ENCODE measurements at regions not wholly inside any gene's neighbourhood (a gene's known extent, or its start where the extent isn't known, plus 50 kb on each side); places are given as distances from the start of the nearest gene placed in this dataset.
"Not testable (repeated sequence)": the region's sequence is repeated elsewhere in the genome, so short reads cannot be mapped to it uniquely, and the experiment has no call there.

DNA sequence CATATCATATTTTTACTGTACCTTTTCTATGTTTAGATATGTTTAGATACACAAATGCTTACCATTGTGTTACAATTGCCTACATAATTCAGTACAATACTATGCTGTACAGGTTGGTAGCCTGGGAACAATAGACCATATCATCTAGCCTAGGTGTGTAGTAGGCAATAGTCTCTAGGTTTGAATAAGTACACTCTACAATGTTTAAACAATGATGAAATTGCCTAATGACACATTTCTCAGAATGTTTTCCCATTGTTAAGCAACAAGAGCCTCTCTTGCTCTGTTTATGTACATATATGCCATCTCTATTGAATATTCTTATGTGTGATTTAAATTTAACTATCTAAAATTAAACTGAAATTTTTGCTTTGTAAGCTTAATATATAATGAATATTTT lies 209.6 kb upstream of the ST8SIA4 start:
- H3K27me3 ChIP-seq (ENCODE audit: insufficient read depth, low read length), result no peaks in the 10 kb centered on the region
- H3K4me1 ChIP-seq (ENCODE audit: insufficient read depth, low read length), result no peaks in the 10 kb centered on the region
- H3K4me3 ChIP-seq (ENCODE audit: low read length), result no peak overlapping the region
- no peaks in the 10 kb centered on the region for H3K9me3 ChIP-seq (ENCODE audit: low read depth, low read length)

DNA sequence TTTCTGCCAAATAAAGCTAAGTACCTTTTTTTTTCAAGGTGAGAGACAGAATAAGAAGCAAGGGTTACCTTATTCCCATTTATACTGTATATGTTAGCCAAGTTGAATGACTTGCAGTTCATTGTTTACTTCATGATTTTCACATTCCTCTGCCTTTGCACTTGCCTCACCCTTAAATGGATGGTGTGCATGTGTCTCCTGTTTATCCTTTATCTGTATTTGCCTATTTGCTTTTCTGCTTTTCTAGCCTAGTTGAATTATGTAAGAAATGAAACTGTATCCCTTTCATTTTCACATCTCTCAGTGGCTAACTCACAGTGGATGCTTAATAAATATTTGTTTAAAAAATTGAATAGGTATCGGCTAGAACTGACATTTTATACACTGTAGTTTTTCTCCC lies 200.8 kb upstream of the ST8SIA4 start:
- no peaks in the 10 kb centered on the region for H3K4me1 ChIP-seq (ENCODE audit: insufficient read depth, low read length)
- no peak overlapping the region for H3K4me3 ChIP-seq (ENCODE audit: low read length)
- no peaks in the 10 kb centered on the region for H3K27me3 ChIP-seq (ENCODE audit: insufficient read depth, low read length)
- H3K9me3 ChIP-seq (ENCODE audit: low read depth, low read length), result no peaks in the 10 kb centered on the region

DNA sequence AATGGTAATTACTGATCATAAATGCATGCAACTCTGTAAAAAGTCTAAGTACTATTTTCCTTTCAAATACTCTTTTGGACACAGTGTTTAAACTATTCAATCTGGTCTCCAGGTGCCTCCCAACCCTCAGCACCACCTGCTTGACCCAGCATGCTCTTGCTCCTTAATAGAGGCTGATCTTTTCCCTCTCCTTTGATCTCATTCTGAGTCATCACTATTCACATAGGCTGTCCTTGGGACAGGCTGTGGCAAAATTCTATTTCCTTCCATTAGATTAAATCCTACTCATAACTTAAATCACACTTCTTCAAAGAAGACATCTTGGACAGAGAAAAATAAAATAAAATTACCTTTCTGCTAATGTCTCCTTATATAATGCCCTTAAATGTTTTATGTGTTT lies 199.4 kb upstream of the ST8SIA4 start:
- Histone ChIP-seq H3K9me3 (ENCODE audit: low read depth, low read length) (no peaks in the 10 kb centered on the region), H3K4me1 (ENCODE audit: insufficient read depth, low read length) (no peaks in the 10 kb centered on the region), H3K27me3 (ENCODE audit: insufficient read depth, low read length) (no peaks in the 10 kb centered on the region), H3K4me3 (ENCODE audit: low read length) (no peak overlapping the region)

DNA sequence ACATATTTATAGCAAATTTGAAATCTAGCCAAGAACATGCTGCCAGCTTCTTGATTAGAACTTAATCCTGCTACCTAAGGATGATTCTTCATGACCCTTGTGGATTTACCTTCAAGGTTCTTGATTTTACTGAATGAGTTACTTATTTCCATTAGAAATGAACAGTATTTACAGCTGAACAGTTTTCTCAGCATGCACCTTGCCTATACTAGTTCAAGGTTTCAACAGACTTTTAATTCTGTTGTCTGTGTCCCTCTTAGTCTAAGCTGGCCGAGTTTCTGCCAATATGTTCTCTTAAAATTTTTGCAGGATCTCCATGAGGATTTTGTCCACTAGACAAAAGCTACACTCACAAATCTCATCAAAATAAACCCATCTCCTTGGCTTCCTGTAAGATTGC lies 188.8 kb upstream of the ST8SIA4 start:
- no peaks in the 10 kb centered on the region for H3K27me3 ChIP-seq (ENCODE audit: insufficient read depth, low read length)
- no peaks in the 10 kb centered on the region for H3K9me3 ChIP-seq (ENCODE audit: low read depth, low read length)
- no peak overlapping the region for H3K4me3 ChIP-seq (ENCODE audit: low read length)
- H3K4me1 ChIP-seq (ENCODE audit: insufficient read depth, low read length), result no peaks in the 10 kb centered on the region

DNA sequence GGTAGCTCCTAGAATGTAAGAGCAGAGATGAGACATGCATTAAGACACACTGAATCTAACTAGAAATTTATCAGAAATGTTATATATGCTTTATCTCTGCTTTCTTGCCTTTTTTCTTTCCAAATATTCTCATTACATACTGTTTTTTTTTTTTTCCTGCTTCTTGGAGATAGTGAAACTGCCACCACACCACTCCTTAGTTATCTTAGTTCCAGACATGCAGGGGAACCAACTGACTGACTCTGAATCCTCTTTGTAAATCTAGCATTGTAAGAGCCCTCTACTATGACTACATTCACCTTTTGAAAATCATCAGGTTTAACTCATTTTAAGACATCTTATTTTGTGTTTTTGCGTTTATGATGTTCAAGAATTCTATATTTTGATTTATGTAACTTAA lies 181.3 kb upstream of the ST8SIA4 start:
- Histone ChIP-seq H3K27me3 (ENCODE audit: insufficient read depth, low read length) (no peaks in the 10 kb centered on the region), H3K4me1 (ENCODE audit: insufficient read depth, low read length) (no peaks in the 10 kb centered on the region), H3K9me3 (ENCODE audit: low read depth, low read length) (no peaks in the 10 kb centered on the region), H3K4me3 (ENCODE audit: low read length) (no peak overlapping the region)

DNA sequence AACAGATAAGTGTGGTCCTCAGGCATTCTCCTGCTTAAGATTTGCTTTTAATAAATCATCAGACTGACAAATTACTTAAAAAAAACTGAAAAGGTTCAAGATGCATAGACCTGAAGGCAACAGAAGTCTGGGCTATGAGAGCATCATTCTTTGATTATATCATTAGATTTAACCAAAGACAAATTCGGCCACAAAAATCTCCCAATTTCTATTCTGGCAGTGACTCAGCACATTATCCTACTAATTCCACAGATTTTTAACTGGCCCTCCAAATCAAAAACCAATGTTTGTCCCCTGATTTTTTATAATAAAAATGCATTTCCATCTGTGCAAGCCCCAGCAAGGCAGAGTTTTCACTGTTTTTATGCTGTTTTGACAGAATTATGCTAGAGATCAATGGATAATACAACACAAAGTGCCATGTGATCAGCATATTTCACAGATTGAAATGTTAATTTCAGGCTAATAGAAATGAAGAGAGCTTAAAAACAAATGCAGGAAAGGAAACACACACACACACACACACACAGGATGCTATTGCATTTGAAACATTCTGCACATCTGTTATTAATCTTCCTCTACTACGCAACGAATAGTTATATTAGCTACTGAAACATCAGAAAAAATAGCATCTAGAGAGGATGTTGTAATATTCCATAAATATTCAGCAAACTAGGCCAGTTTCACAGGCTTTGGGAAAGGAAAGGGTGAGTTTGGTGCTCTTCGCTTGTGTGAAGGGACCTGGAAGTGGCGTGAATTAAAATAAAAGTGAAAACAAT lies 177.6 kb upstream of the ST8SIA4 start:
- no peaks in the 10 kb centered on the region for H3K27me3 ChIP-seq (ENCODE audit: insufficient read depth, low read length)
- H3K9me3 ChIP-seq (ENCODE audit: low read depth, low read length), result no peaks in the 10 kb centered on the region
- no peak overlapping the region for H3K4me3 ChIP-seq (ENCODE audit: low read length)
- H3K4me1 ChIP-seq (ENCODE audit: insufficient read depth, low read length), result no peaks in the 10 kb centered on the region

DNA sequence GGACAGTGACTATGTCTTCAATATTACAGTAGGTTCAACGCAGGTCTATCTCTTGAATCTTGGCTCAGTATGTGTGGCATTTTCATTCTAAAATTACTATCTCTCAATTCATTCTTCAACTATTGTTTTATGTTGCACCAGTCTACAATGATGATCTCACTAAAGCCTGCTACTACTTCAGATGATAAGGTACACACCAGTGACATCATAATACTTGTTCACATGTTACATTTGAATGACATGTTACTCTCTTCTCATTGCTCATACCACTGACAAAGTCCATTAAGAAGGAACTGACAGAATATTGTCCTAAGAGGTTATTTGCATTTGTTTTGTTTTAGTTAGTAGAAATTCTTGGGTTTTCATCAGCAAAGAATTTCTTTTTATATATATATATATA lies 165.2 kb upstream of the ST8SIA4 start:
- Histone ChIP-seq H3K4me1 (ENCODE audit: insufficient read depth, low read length) (no peaks in the 10 kb centered on the region), H3K27me3 (ENCODE audit: insufficient read depth, low read length) (no peaks in the 10 kb centered on the region), H3K9me3 (ENCODE audit: low read depth, low read length) (peaks cover 2% of the 10 kb centered on the region), H3K4me3 (ENCODE audit: low read length) (no peak overlapping the region)

DNA sequence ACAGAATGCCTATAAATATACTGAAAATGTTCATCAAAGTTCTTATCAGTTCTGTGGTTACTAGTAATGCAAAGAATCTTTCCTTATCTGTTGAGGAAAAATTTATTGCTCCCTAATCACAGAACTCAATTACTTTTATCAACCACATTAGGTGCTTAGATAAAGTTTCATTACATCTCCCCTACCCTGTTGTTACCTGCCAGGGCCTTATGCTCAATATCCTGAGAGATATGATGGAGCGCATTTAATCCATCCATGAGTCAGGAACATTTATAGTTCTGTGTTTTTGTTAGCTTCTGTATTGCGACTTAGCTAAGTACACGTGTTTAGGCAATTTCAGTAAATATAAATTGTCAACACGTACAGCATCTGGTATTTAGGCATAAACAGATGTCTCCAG lies 164.3 kb upstream of the ST8SIA4 start:
- Histone ChIP-seq H3K27me3 (ENCODE audit: insufficient read depth, low read length) (no peaks in the 10 kb centered on the region), H3K9me3 (ENCODE audit: low read depth, low read length) (peaks cover 11% of the 10 kb centered on the region), H3K4me1 (ENCODE audit: insufficient read depth, low read length) (no peaks in the 10 kb centered on the region), H3K4me3 (ENCODE audit: low read length) (no peak overlapping the region)

DNA sequence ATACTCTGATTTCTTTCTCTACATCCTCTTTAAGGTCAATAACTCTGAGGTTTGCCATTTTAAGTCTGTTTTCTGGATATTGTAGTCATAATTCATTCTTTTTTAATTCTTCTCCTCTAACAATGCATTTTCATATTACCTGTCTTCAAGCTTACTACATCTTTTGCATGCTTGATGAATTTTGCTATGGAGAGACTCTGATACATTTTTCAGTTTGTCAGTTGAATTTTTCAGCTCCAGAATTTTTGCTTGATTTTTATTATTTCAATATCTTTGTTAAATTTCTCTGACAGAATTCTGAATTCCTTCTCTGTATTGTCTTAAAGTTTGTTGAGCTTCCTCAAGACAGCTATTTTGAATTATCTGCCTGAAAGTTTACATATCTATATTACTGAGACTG lies 159.8 kb upstream of the ST8SIA4 start:
- peaks cover 17% of the 10 kb centered on the region for H3K9me3 ChIP-seq (ENCODE audit: low read depth, low read length)
- no peak overlapping the region for H3K4me3 ChIP-seq (ENCODE audit: low read length)
- no peaks in the 10 kb centered on the region for H3K4me1 ChIP-seq (ENCODE audit: insufficient read depth, low read length)
- H3K27me3 ChIP-seq (ENCODE audit: insufficient read depth, low read length), result no peaks in the 10 kb centered on the region

DNA sequence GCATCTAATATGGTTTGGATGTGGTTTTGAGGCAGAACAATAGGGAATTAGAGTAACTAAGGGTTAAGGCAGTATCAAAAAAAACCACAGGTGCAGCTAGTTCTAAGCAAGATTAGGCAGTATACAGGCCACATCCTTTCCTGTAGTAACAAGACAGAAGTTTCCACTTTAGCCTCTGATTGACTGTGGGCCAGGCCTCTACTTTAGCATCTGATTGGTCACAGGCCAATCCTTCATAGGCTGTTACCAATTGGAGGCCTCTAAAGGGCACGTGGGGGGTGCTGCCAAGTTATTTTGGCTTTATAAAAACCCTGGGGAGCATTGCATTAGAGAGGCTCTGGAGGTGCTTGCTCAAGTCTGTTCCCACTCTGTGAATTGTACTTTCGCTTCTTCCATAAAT lies 144.1 kb upstream of the ST8SIA4 start:
- no peaks in the 10 kb centered on the region for H3K4me1 ChIP-seq (ENCODE audit: insufficient read depth, low read length)
- no peaks in the 10 kb centered on the region for H3K9me3 ChIP-seq (ENCODE audit: low read depth, low read length)
- no peak overlapping the region for H3K4me3 ChIP-seq (ENCODE audit: low read length)
- no peaks in the 10 kb centered on the region for H3K27me3 ChIP-seq (ENCODE audit: insufficient read depth, low read length)

DNA sequence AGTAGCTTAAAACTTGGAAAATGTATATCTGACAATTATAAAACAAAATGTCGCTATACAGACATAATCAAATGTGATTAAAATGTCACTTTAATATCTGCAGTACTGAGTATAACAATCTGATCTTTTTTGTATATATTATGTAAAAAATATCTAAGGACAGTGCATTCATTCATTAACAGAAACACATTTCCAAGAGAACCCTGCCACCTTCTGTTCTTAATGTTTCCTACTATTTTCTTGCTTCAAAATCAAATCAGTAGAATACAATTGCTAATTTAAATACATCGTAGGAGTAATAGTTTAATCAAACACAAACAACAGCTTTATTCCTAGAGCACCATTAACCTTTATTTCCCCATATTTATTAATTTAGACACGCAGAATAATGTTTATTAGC lies 142.6 kb upstream of the ST8SIA4 start:
- H3K4me3 ChIP-seq (ENCODE audit: low read length), result no peak overlapping the region
- H3K4me1 ChIP-seq (ENCODE audit: insufficient read depth, low read length), result no peaks in the 10 kb centered on the region
- H3K27me3 ChIP-seq (ENCODE audit: insufficient read depth, low read length), result no peaks in the 10 kb centered on the region
- no peaks in the 10 kb centered on the region for H3K9me3 ChIP-seq (ENCODE audit: low read depth, low read length)

DNA sequence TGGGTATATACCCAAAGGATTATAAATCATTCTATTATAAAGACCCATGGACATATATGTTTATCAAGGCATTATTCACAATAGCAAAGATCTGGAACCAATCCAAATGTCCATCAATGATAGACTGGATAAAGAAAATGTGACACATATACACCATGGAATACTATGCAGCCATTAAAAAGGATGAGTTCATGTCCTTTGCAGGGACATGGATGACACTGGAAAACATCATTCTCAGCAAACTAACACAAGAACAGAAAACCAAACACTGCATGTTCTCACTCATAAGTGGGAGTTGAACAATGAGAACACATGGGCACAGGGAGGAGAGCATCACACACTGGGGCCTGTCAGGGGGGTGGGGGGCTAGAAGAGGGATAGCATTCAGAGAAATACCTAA lies 136.9 kb upstream of the ST8SIA4 start:
- not testable (repeated sequence) for H3K4me1 ChIP-seq (ENCODE audit: insufficient read depth, low read length); H3K27me3 ChIP-seq (ENCODE audit: insufficient read depth, low read length); H3K4me3 ChIP-seq (ENCODE audit: low read length); H3K9me3 ChIP-seq (ENCODE audit: low read depth, low read length)

DNA sequence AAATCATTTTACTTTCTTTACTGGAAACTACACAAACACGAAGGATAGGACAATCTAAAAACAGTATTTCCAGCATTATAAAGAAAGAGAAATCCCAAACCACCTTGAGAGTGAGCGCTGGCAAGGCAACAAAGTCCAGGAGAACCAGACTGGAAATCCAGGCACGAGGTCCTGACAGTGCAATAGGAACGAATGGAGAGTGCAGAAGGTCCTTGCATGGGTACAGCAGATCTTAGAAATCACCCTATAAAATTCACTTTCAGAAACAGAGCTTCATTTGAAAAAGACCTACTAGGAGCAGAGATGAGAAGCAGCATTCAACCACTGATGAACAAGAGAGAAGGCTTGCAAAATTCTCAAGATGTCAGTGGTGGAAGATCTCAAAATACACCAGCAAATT lies 133.7 kb upstream of the ST8SIA4 start:
- Histone ChIP-seq H3K9me3 (ENCODE audit: low read depth, low read length) (no peaks in the 10 kb centered on the region), H3K27me3 (ENCODE audit: insufficient read depth, low read length) (no peaks in the 10 kb centered on the region), H3K4me1 (ENCODE audit: insufficient read depth, low read length) (no peaks in the 10 kb centered on the region)

DNA sequence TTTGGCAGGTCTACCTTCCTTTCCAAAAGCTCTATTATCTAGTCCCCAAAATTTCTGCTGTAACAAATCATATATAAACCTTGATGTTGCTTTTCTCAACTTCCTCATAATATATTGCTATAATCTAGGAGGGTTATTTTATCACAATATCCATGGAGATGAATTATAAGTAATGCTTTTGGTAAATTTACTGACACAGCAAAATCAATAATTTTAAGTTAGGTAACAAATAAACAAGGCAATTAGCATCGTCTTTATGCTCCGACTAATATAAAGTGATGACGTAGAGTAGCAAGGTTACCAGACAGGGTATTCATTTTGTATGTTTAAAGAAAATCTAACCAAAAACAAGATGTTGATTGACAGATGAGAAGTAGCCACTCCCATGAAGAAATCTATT lies 132.3 kb upstream of the ST8SIA4 start:
- H3K9me3 ChIP-seq (ENCODE audit: low read depth, low read length), result no peaks in the 10 kb centered on the region
- no peak overlapping the region for H3K4me3 ChIP-seq (ENCODE audit: low read length)
- H3K4me1 ChIP-seq (ENCODE audit: insufficient read depth, low read length), result no peaks in the 10 kb centered on the region
- no peaks in the 10 kb centered on the region for H3K27me3 ChIP-seq (ENCODE audit: insufficient read depth, low read length)

More for the DNA sequence above, 133.7 kb upstream of the ST8SIA4 start:
- no peak overlapping the region for H3K4me3 ChIP-seq (ENCODE audit: low read length)

DNA sequence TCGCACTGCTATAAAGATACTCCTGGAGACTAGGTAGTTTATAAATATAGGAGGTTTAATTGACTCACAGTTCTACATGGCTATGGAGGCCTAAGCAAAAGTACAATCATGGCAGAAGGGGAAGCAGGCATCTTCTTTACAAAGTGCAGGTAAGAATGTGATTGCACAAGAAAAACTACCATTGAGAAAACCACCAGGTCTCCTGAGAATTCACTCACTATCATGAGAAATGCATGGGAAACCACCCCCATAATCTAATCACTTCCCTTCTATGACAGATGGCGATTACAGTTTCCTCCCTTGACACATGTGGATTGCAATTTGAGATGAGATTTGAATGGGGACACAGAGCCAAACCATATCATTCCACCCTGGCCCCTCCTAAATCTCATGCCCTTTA lies 121.2 kb upstream of the ST8SIA4 start:
- Histone ChIP-seq H3K27me3 (ENCODE audit: insufficient read depth, low read length) (no peaks in the 10 kb centered on the region), H3K9me3 (ENCODE audit: low read depth, low read length) (no peaks in the 10 kb centered on the region), H3K4me3 (ENCODE audit: low read length) (no peak overlapping the region), H3K4me1 (ENCODE audit: insufficient read depth, low read length) (no peaks in the 10 kb centered on the region)

DNA sequence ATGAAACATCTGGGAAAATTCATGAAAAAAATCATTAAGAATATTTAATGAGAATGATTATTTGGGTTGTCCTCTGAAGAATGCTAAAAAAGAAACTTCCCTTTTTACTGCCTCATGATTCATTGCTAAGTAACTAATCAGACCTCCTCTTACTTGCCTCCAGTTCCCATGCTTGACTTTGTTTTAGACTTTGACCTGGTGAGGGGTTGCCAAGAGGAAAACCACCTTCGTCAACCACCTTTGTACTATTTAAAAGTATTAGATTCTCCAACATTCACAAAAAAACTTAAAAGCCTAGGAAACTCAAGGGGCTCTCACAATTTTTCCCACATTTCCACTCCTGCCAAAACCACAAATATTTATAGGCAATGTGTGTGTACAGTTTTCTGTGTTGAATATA lies 115.2 kb upstream of the ST8SIA4 start:
- Histone ChIP-seq H3K4me1 (ENCODE audit: insufficient read depth, low read length) (no peaks in the 10 kb centered on the region), H3K27me3 (ENCODE audit: insufficient read depth, low read length) (no peaks in the 10 kb centered on the region), H3K4me3 (ENCODE audit: low read length) (no peak overlapping the region), H3K9me3 (ENCODE audit: low read depth, low read length) (no peaks in the 10 kb centered on the region)
